ENCODE measurements at regions not wholly inside any gene's neighbourhood (a gene's known extent, or its start where the extent isn't known, plus 50 kb on each side); places are given as distances from the start of the nearest gene placed in this dataset.
A peak's percentile ranks its signal among the peaks of the same experiment; 100 is the strongest.
"Not testable (repeated sequence)": the region's sequence is repeated elsewhere in the genome, so short reads cannot be mapped to it uniquely, and the experiment has no call there.

GRCh38 chr11:13782390-13783075 is 114.1 kb downstream of the FAR1 start:
- no peak for DNase-seq
- no peak for ATAC-seq
- H3K4me3 Mint-ChIP-seq, result no peak overlapping the region
- H3K36me3 Mint-ChIP-seq (ENCODE audit: insufficient read depth), result no peaks in the 10 kb centered on the region
- no peaks in the 10 kb centered on the region for H3K27me3 Mint-ChIP-seq (ENCODE audit: low read depth)
- no peaks in the 10 kb centered on the region for H3K9me3 Mint-ChIP-seq
- peaks cover 1% of the 10 kb centered on the region for H3K4me1 Mint-ChIP-seq (ENCODE audit: low read depth)

GRCh38 chr11:13784441-13784840 is 116.0 kb downstream of the FAR1 start:
- Mint-ChIP-seq H3K4me3 (no peak overlapping the region), H3K4me1 (ENCODE audit: low read depth) (no peaks in the 10 kb centered on the region), H3K27me3 (ENCODE audit: low read depth) (no peaks in the 10 kb centered on the region), H3K9me3 (no peaks in the 10 kb centered on the region), H3K36me3 (ENCODE audit: insufficient read depth) (no peaks in the 10 kb centered on the region)
- DNase-seq (no peak), ATAC-seq (no peak)

DNA sequence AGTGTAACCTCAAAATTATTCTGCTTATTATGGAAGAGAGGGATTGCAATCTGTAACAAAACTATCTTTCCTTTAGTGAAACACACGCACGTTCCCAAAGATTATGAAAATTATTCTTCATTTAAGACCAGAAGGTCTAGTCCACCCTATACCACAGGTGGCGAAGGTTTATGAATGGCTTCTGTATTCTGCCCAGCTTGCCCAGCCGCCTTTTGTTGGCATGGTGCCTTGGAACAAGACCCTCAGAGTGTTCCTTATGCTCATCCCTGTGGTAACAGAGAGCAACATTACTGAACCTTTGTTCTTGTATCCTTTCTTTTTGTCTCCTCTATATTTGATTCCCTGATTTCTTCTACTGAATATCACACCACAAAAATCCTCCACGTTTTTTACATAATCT is 116.4 kb downstream of the FAR1 start:
- Mint-ChIP-seq H3K4me1 (ENCODE audit: low read depth) (no peaks in the 10 kb centered on the region), H3K4me3 (no peak overlapping the region), H3K36me3 (ENCODE audit: insufficient read depth) (no peaks in the 10 kb centered on the region), H3K27me3 (ENCODE audit: low read depth) (no peaks in the 10 kb centered on the region), H3K9me3 (no peaks in the 10 kb centered on the region)
- DNase-seq (no peak), ATAC-seq (no peak)

DNA sequence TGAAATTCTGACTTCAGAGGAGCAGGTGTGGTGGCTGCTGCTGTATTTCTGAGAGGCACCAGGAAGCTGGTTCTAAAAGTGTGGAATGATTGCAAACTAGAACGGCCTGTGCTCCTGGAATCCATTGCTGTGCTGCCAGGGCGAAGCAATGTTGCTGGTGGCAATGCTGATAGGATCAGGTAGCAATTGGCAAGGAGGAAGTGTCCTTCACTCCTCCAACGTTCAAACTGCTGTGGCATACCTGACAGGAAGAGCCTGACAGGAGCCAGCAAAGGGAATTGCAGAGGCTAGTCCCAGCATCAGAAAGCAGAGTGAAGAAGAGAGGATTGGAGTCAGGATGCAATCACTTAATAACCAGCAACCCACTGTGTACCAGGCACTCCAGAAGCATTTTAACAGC is 118.2 kb downstream of the FAR1 start:
- no peak for ATAC-seq
- Mint-ChIP-seq H3K4me1 (ENCODE audit: low read depth) (no peaks in the 10 kb centered on the region), H3K4me3 (no peak overlapping the region), H3K9me3 (no peaks in the 10 kb centered on the region), H3K27me3 (ENCODE audit: low read depth) (no peaks in the 10 kb centered on the region), H3K36me3 (ENCODE audit: insufficient read depth) (no peaks in the 10 kb centered on the region)
- no peak for DNase-seq

- H3K27me3 Mint-ChIP-seq (ENCODE audit: low read depth); H3K4me1 Mint-ChIP-seq (ENCODE audit: low read depth); ATAC-seq; H3K4me3 Mint-ChIP-seq; H3K36me3 Mint-ChIP-seq (ENCODE audit: insufficient read depth); DNase-seq: not testable (repeated sequence)
- H3K9me3 Mint-ChIP-seq, result peaks cover 12% of the 10 kb centered on the region
These were observed 129.1 kb downstream of the FAR1 start for GRCh38 chr11:13797616-13798015.

DNA sequence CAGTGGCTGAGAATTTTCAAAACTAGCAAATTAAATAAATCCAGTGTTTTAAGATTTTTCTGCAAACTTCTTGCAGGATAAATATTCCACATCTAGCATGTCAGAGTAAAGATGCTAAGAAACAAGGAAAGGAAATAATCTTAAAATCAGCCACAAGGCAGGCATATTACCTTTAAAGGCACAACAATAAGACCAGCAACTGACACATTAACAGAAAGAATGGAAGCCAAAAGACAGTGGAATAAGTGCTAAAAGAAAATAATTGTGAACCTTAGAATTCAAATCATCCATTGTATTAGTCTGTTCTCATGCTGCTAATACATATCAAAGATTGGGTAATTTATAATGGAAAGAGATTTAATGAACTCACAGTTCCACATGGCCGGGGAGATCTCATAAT is 132.4 kb downstream of the FAR1 start:
- ATAC-seq, result no peak
- DNase-seq, result no peak
- no peak overlapping the region for H3K4me3 Mint-ChIP-seq

DNA sequence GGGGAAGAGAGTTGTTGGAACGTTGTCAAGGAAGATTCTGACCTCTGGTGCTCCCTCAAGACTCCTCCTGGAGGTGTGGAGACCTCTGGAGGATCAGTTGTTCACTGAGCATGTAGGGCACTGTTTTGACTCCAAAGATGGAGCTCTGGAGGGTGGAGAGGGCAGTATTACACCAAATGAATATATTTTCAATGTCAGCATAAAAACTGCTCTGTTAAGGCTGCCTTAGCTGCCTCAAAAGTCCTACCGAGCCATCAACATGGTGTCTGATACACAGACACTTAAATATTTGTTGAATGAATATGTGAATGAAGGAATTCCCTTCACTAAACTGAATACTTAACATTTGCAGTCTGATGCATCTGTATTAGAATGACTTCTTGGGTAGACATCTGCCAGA is 144.2 kb upstream of the SPON1 start:
- ATAC-seq (no peak), DNase-seq (no peak)
- Mint-ChIP-seq H3K27me3 (ENCODE audit: low read depth) (peaks cover 2% of the 10 kb centered on the region), H3K36me3 (ENCODE audit: insufficient read depth) (peaks cover 6% of the 10 kb centered on the region), H3K4me3 (no peak overlapping the region), H3K4me1 (ENCODE audit: low read depth) (no peaks in the 10 kb centered on the region), H3K9me3 (peaks cover 6% of the 10 kb centered on the region)

More for the DNA sequence above, 132.4 kb downstream of the FAR1 start:
- Mint-ChIP-seq H3K27me3 (ENCODE audit: low read depth) (peaks cover 5% of the 10 kb centered on the region), H3K9me3 (peaks cover 12% of the 10 kb centered on the region), H3K36me3 (ENCODE audit: insufficient read depth) (no peaks in the 10 kb centered on the region), H3K4me1 (ENCODE audit: low read depth) (no peaks in the 10 kb centered on the region)

- Mint-ChIP-seq H3K4me1 (ENCODE audit: low read depth) (no peaks in the 10 kb centered on the region), H3K4me3 (no peak overlapping the region), H3K27me3 (ENCODE audit: low read depth) (no peaks in the 10 kb centered on the region), H3K36me3 (ENCODE audit: insufficient read depth) (no peaks in the 10 kb centered on the region), H3K9me3 (peaks cover 13% of the 10 kb centered on the region)
- no peak for DNase-seq
- ATAC-seq, result no peak
These were observed 135.8 kb upstream of the SPON1 start for GRCh38 chr11:13826505-13827278.

- Mint-ChIP-seq H3K4me1 (ENCODE audit: low read depth) (peaks cover 3% of the 10 kb centered on the region), H3K9me3 (peaks cover 13% of the 10 kb centered on the region), H3K36me3 (ENCODE audit: insufficient read depth) (no peaks in the 10 kb centered on the region), H3K4me3 (no peak overlapping the region), H3K27me3 (ENCODE audit: low read depth) (no peaks in the 10 kb centered on the region)
- ATAC-seq, result no peak
- DNase-seq, result no peak
These were observed 130.8 kb upstream of the SPON1 start for GRCh38 chr11:13831696-13832095.

- no peak for DNase-seq
- H3K9me3 Mint-ChIP-seq, result peaks cover 12% of the 10 kb centered on the region
- no peak overlapping the region for H3K4me3 Mint-ChIP-seq
- H3K27me3 Mint-ChIP-seq (ENCODE audit: low read depth), result no peaks in the 10 kb centered on the region
- ATAC-seq, result no peak
- H3K36me3 Mint-ChIP-seq (ENCODE audit: insufficient read depth), result no peaks in the 10 kb centered on the region
- H3K4me1 Mint-ChIP-seq (ENCODE audit: low read depth), result peaks cover 15% of the 10 kb centered on the region
These were observed 128.1 kb upstream of the SPON1 start for GRCh38 chr11:13834463-13834862.

DNA sequence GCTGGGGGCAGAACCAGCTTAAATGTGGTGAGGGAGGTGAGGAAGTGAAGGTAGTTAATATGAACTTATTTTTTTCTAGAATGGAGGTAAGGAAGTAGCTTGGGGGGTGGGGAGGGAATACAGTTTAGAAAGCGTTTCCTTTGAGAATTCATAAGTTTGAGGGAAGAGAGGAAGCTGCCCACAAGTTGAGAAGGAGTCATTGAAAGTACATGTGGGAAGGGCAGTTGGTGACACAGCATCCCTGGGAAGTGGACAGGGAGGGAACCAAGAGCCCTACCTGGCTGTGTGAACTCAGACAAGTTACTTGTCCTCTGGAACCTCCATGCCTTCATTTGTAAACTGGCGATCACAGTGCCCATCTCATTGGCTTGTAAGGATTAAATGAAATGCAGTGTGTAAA is 125.9 kb upstream of the SPON1 start:
- H3K4me3 Mint-ChIP-seq, result no peak overlapping the region
- H3K9me3 Mint-ChIP-seq, result no peaks in the 10 kb centered on the region
- DNase-seq, result no peak
- no peak for ATAC-seq
- no peaks in the 10 kb centered on the region for H3K36me3 Mint-ChIP-seq (ENCODE audit: insufficient read depth)
- H3K4me1 Mint-ChIP-seq (ENCODE audit: low read depth), result peaks cover 15% of the 10 kb centered on the region
- H3K27me3 Mint-ChIP-seq (ENCODE audit: low read depth), result no peaks in the 10 kb centered on the region

- no peak for DNase-seq
- Mint-ChIP-seq H3K4me1 (ENCODE audit: low read depth) (peaks cover 15% of the 10 kb centered on the region), H3K9me3 (no peaks in the 10 kb centered on the region), H3K36me3 (ENCODE audit: insufficient read depth) (no peaks in the 10 kb centered on the region), H3K4me3 (no peak overlapping the region), H3K27me3 (ENCODE audit: low read depth) (no peaks in the 10 kb centered on the region)
- peak; percentile 73 to 86 for ATAC-seq
These were observed 125.2 kb upstream of the SPON1 start for GRCh38 chr11:13837286-13837685.

DNA sequence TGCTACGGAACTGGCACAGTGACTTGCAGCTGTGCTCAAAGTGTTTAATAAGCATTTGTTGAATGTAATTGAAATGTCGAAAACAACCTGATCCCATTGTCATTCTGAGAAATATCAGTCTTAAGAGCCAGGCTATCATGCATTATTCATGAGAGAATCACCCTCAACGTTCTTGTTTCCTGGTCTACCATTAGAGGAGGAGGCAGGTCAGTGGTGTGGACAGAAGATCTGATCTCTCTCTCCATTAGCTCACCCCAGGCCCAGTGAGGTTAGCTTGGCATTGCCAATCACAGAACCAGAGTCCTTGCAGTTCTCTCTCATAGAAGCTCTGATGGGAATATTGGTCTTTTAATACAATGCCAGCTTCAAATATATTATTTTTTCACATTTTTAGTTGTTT is 121.1 kb upstream of the SPON1 start:
- H3K36me3 Mint-ChIP-seq (ENCODE audit: insufficient read depth), result no peaks in the 10 kb centered on the region
- no peaks in the 10 kb centered on the region for H3K9me3 Mint-ChIP-seq
- no peak overlapping the region for H3K4me3 Mint-ChIP-seq
- no peak for ATAC-seq
- no peaks in the 10 kb centered on the region for H3K27me3 Mint-ChIP-seq (ENCODE audit: low read depth)
- DNase-seq, result no peak
- H3K4me1 Mint-ChIP-seq (ENCODE audit: low read depth), result peaks cover 14% of the 10 kb centered on the region

DNA sequence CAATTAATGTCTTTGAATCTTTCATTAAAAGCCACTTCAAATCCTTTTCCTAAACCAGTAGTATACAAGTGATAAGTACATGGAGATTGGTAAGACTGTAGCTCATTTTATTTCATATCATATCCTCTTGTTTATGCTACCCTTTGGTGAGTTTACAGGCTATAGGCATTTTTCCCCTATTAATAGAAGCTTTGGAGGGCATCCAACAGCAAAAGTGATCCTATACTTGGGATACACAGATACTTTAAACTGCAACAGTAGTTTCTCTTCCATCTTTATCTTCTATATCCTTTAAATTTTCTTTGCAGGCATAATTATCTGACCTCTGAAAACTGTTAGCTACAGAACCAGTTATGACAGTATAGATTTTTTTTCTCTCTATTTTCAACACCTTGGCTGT is 114.5 kb upstream of the SPON1 start:
- peaks cover 11% of the 10 kb centered on the region for H3K4me1 Mint-ChIP-seq (ENCODE audit: low read depth)
- DNase-seq (no peak), ATAC-seq (no peak)
- no peaks in the 10 kb centered on the region for H3K36me3 Mint-ChIP-seq (ENCODE audit: insufficient read depth)
- H3K4me3 Mint-ChIP-seq, result no peak overlapping the region
- H3K27me3 Mint-ChIP-seq (ENCODE audit: low read depth), result peaks cover 4% of the 10 kb centered on the region
- no peaks in the 10 kb centered on the region for H3K9me3 Mint-ChIP-seq
